Gastroesophageal sphincter (tissue), 3 donors: ENCODE measurements at regions not wholly inside any gene's neighbourhood (a gene's known extent, or its start where the extent isn't known, plus 50 kb on each side); places are given as distances from the start of the nearest gene placed in this dataset.

Experiments used
- CTCF ChIP-seq, 4 experiments: fragments of 200-600 bp in 2 of 4; fragments of 450-650 bp in 2 of 4; sonication (generic) in 1 of 4; IDR thresholded peaks; one replicate each; pipeline ENCODE4 v1.5.1; 2017 to 2019; ENCODE audit warnings: antibody characterized with exemption in 4 of 4, mild to moderate bottlenecking in 2 of 4, moderate library complexity in 2 of 4
- EP300 ChIP-seq: sonication (generic); formaldehyde crosslinking; IDR thresholded peaks from one replicate; pipeline ENCODE4 v1.6.1; 2017; ENCODE audit warnings: antibody characterized with exemption, mild to moderate bottlenecking
- POLR2A ChIP-seq, 2 donors: fragments of 450-650 bp; IDR thresholded peaks; one replicate each; pipeline ENCODE4 v1.6.1; 2017; ENCODE audit warnings: antibody characterized with exemption in 2 of 2, mild to moderate bottlenecking in 2 of 2, moderate library complexity in 1 of 2
- POLR2AphosphoS5 ChIP-seq: sonication (generic); formaldehyde crosslinking; IDR thresholded peaks from one replicate; pipeline ENCODE4 v1.6.1; 2017; ENCODE audit warnings: antibody characterized with exemption

GRCh38 chr3:6421666-6422445, 439.1 kb upstream of the GRM7 start:
- TF ChIP-seq POLR2A (IDR thresholded peaks at IDR 0.05) (no peak), CTCF (IDR thresholded peaks at IDR 0.05) (no peak), POLR2AphosphoS5 (no peak), EP300 (no peak)
